ENCODE measurements at regions not wholly inside any gene's neighbourhood (a gene's known extent, or its start where the extent isn't known, plus 50 kb on each side); places are given as distances from the start of the nearest gene placed in this dataset.
A peak's percentile ranks its signal among the peaks of the same experiment; 100 is the strongest.

- no peaks in the 10 kb centered on the region for H3K27me3 Mint-ChIP-seq
- DNase-seq (no peak), ATAC-seq (ENCODE audit: low read depth in 2 of 2) (no peak)
- no peaks in the 10 kb centered on the region for H3K36me3 Mint-ChIP-seq
- H3K4me1 Mint-ChIP-seq: no peaks in the 10 kb centered on the region
- peaks cover 0 to 9% (median 3%) of the 10 kb centered on the region in 7 donors for H3K9me3 Mint-ChIP-seq
- no peak overlapping the region for H3K27ac Mint-ChIP-seq
- H3K4me3 Mint-ChIP-seq: no peak overlapping the region
These were observed 432.8 kb upstream of the PTPRD start for GRCh38 chr9:11045589-11045988.

GRCh38 chr9:11063263-11063662 is 450.5 kb upstream of the PTPRD start:
- peaks cover 0 to 13% (median 0%) of the 10 kb centered on the region in 7 donors for H3K9me3 Mint-ChIP-seq
- no peak for DNase-seq
- H3K4me3 Mint-ChIP-seq: no peak overlapping the region
- H3K27me3 Mint-ChIP-seq: no peaks in the 10 kb centered on the region
- no peak for ATAC-seq (ENCODE audit: low read depth in 2 of 2)
- no peaks in the 10 kb centered on the region for H3K36me3 Mint-ChIP-seq
- no peaks in the 10 kb centered on the region for H3K4me1 Mint-ChIP-seq
- no peak overlapping the region for H3K27ac Mint-ChIP-seq

GRCh38 chr9:11064909-11065308 is 452.1 kb upstream of the PTPRD start:
- no peak overlapping the region for H3K4me3 Mint-ChIP-seq
- DNase-seq: no peak
- no peaks in the 10 kb centered on the region for H3K27me3 Mint-ChIP-seq
- no peaks in the 10 kb centered on the region for H3K36me3 Mint-ChIP-seq
- H3K9me3 Mint-ChIP-seq: peaks cover 0 to 9% (median 0%) of the 10 kb centered on the region in 7 donors
- ATAC-seq (ENCODE audit: low read depth in 2 of 2): no peak
- peak overlapping the region in 1 of 6 donors; percentile 56 for H3K27ac Mint-ChIP-seq
- no peaks in the 10 kb centered on the region for H3K4me1 Mint-ChIP-seq

- Mint-ChIP-seq H3K4me1 (no peaks in the 10 kb centered on the region), H3K36me3 (no peaks in the 10 kb centered on the region), H3K9me3 (peaks cover 0 to 11% (median 3%) of the 10 kb centered on the region in 7 donors), H3K27ac (no peak overlapping the region), H3K27me3 (no peaks in the 10 kb centered on the region), H3K4me3 (no peak overlapping the region)
- DNase-seq: no peak
- no peak for ATAC-seq (ENCODE audit: low read depth in 2 of 2)
These were observed 459.4 kb upstream of the PTPRD start for GRCh38 chr9:11072176-11072575.

GRCh38 chr9:11086561-11086960 is 473.8 kb upstream of the PTPRD start:
- H3K9me3 Mint-ChIP-seq: peaks cover 0 to 9% (median 0%) of the 10 kb centered on the region in 7 donors

GRCh38 chr9:11088821-11089374 is 476.1 kb upstream of the PTPRD start:
- Mint-ChIP-seq H3K27me3 (no peaks in the 10 kb centered on the region), H3K9me3 (peaks cover 0 to 9% (median 0%) of the 10 kb centered on the region in 7 donors), H3K4me1 (no peaks in the 10 kb centered on the region), H3K27ac (no peak overlapping the region), H3K36me3 (no peaks in the 10 kb centered on the region), H3K4me3 (no peak overlapping the region)
- DNase-seq (no peak), ATAC-seq (ENCODE audit: low read depth in 2 of 2) (no peak)

More at GRCh38 chr9:11086561-11086960, 473.8 kb upstream of the PTPRD start:
- DNase-seq (no peak), ATAC-seq (ENCODE audit: low read depth in 2 of 2) (no peak)
- H3K36me3 Mint-ChIP-seq: no peaks in the 10 kb centered on the region
- no peak overlapping the region for H3K4me3 Mint-ChIP-seq
- H3K27me3 Mint-ChIP-seq: no peaks in the 10 kb centered on the region
- H3K4me1 Mint-ChIP-seq: no peaks in the 10 kb centered on the region
- no peak overlapping the region for H3K27ac Mint-ChIP-seq

GRCh38 chr9:11092974-11093373 is 480.2 kb upstream of the PTPRD start:
- no peaks in the 10 kb centered on the region for H3K4me1 Mint-ChIP-seq
- DNase-seq: no peak

GRCh38 chr9:11097020-11097419 is 484.2 kb upstream of the PTPRD start:
- DNase-seq: no peak
- Mint-ChIP-seq H3K4me1 (no peaks in the 10 kb centered on the region), H3K9me3 (peaks cover 0 to 10% (median 4%) of the 10 kb centered on the region in 7 donors), H3K27ac (no peak overlapping the region), H3K27me3 (no peaks in the 10 kb centered on the region), H3K4me3 (no peak overlapping the region), H3K36me3 (no peaks in the 10 kb centered on the region)
- no peak for ATAC-seq (ENCODE audit: low read depth in 2 of 2)

More at GRCh38 chr9:11092974-11093373, 480.2 kb upstream of the PTPRD start:
- H3K4me3 Mint-ChIP-seq: no peak overlapping the region
- no peak overlapping the region for H3K27ac Mint-ChIP-seq
- H3K27me3 Mint-ChIP-seq: no peaks in the 10 kb centered on the region
- H3K9me3 Mint-ChIP-seq: peaks cover 0 to 6% (median 0%) of the 10 kb centered on the region in 7 donors
- ATAC-seq (ENCODE audit: low read depth in 2 of 2): no peak
- no peaks in the 10 kb centered on the region for H3K36me3 Mint-ChIP-seq

- Mint-ChIP-seq H3K27ac (no peak overlapping the region), H3K4me1 (no peaks in the 10 kb centered on the region), H3K4me3 (no peak overlapping the region), H3K27me3 (no peaks in the 10 kb centered on the region), H3K9me3 (peaks cover 2 to 10% (median 4%) of the 10 kb centered on the region in 7 donors), H3K36me3 (no peaks in the 10 kb centered on the region)
- no peak for ATAC-seq (ENCODE audit: low read depth in 2 of 2)
- DNase-seq: no peak
These were observed 490.7 kb upstream of the PTPRD start for GRCh38 chr9:11103525-11103924.

GRCh38 chr9:11107196-11107595 is 494.4 kb upstream of the PTPRD start:
- no peaks in the 10 kb centered on the region for H3K27me3 Mint-ChIP-seq
- no peaks in the 10 kb centered on the region for H3K4me1 Mint-ChIP-seq
- ATAC-seq (ENCODE audit: low read depth in 2 of 2) (no peak), DNase-seq (no peak)
- H3K36me3 Mint-ChIP-seq: no peaks in the 10 kb centered on the region
- H3K27ac Mint-ChIP-seq: no peak overlapping the region
- peaks cover 6 to 29% (median 10%) of the 10 kb centered on the region in 7 donors for H3K9me3 Mint-ChIP-seq
- H3K4me3 Mint-ChIP-seq: no peak overlapping the region

- no peak overlapping the region for H3K4me3 Mint-ChIP-seq
- peaks cover 0 to 6% (median 0%) of the 10 kb centered on the region in 7 donors for H3K9me3 Mint-ChIP-seq
- H3K27me3 Mint-ChIP-seq: no peaks in the 10 kb centered on the region
These were observed 515.4 kb upstream of the PTPRD start for GRCh38 chr9:11128156-11128555.

GRCh38 chr9:11135851-11136250 is 523.0 kb upstream of the PTPRD start:
- H3K4me3 Mint-ChIP-seq: no peak overlapping the region
- no peak for ATAC-seq (ENCODE audit: low read depth in 2 of 2)
- H3K36me3 Mint-ChIP-seq: no peaks in the 10 kb centered on the region

More at GRCh38 chr9:11128156-11128555, 515.4 kb upstream of the PTPRD start:
- no peak for ATAC-seq (ENCODE audit: low read depth in 2 of 2)
- H3K36me3 Mint-ChIP-seq: no peaks in the 10 kb centered on the region
- no peak overlapping the region for H3K27ac Mint-ChIP-seq
- DNase-seq: no peak
- H3K4me1 Mint-ChIP-seq: no peaks in the 10 kb centered on the region

GRCh38 chr9:11141357-11141756 is 528.6 kb upstream of the PTPRD start:
- DNase-seq: no peak

More at GRCh38 chr9:11135851-11136250, 523.0 kb upstream of the PTPRD start:
- Mint-ChIP-seq H3K9me3 (peaks cover 0 to 5% (median 0%) of the 10 kb centered on the region in 7 donors), H3K27ac (no peak overlapping the region), H3K27me3 (no peaks in the 10 kb centered on the region), H3K4me1 (no peaks in the 10 kb centered on the region)
- no peak for DNase-seq

GRCh38 chr9:11142965-11143738 is 530.4 kb upstream of the PTPRD start:
- no peak overlapping the region for H3K4me3 Mint-ChIP-seq
- no peak overlapping the region for H3K27ac Mint-ChIP-seq
- no peaks in the 10 kb centered on the region for H3K36me3 Mint-ChIP-seq
- ATAC-seq (ENCODE audit: low read depth in 2 of 2) (no peak), DNase-seq (no peak)
- peaks cover 0 to 7% (median 2%) of the 10 kb centered on the region in 7 donors for H3K9me3 Mint-ChIP-seq
- no peaks in the 10 kb centered on the region for H3K4me1 Mint-ChIP-seq
- H3K27me3 Mint-ChIP-seq: no peaks in the 10 kb centered on the region

More at GRCh38 chr9:11141357-11141756, 528.6 kb upstream of the PTPRD start:
- peaks cover 0 to 4% (median 0%) of the 10 kb centered on the region in 7 donors for H3K9me3 Mint-ChIP-seq
- no peaks in the 10 kb centered on the region for H3K4me1 Mint-ChIP-seq
- H3K27me3 Mint-ChIP-seq: no peaks in the 10 kb centered on the region
- no peak overlapping the region for H3K4me3 Mint-ChIP-seq
- no peaks in the 10 kb centered on the region for H3K36me3 Mint-ChIP-seq
- no peak for ATAC-seq (ENCODE audit: low read depth in 2 of 2)
- no peak overlapping the region for H3K27ac Mint-ChIP-seq

Data from naive B cell (primary cell).